GM12878 (cell line): ENCODE measurements at regions not wholly inside any gene's neighbourhood (a gene's known extent, or its start where the extent isn't known, plus 50 kb on each side); places are given as distances from the start of the nearest gene placed in this dataset.

Source experiments
- JUNB ChIP-seq: IDR thresholded peaks from 2 replicates; pipeline ENCODE4 v1.6.1; 2016; ENCODE audit warnings: antibody characterized with exemption, mild to moderate bottlenecking
- POLR2A ChIP-seq: IDR thresholded peaks from 2 replicates; pipeline ENCODE4 v1.6.1; 2011; ENCODE audit warnings: low read depth, mild to moderate bottlenecking, low read length
- TF ChIP-seq, protein P1 (sequence below): IDR thresholded peaks from 2 replicates; pipeline ENCODE4 v1.6.1; 2011; ENCODE audit warnings: borderline replicate concordance, low read depth, mild to moderate bottlenecking, moderate library complexity, mixed read lengths, low read length; ENCODE audit not compliant: insufficient read depth; ENCODE audit errors: extremely low read length
- TF ChIP-seq, protein P2 (sequence below), 3 experiments: IDR thresholded peaks in 2 of 3; conservative IDR thresholded peaks in 1 of 3; 2 replicates each; pipeline ENCODE4 v1.5.1; 2011; ENCODE audit warnings: low read depth in 3 of 3, low read length in 3 of 3, mild to moderate bottlenecking in 3 of 3, control low read depth in 2 of 3, moderate library complexity in 2 of 3, inconsistent platforms in 1 of 3, mixed read lengths in 1 of 3; ENCODE audit not compliant: control insufficient read depth in 2 of 3, insufficient read depth in 1 of 3; ENCODE audit errors: extremely low read depth in 1 of 3

DNA sequence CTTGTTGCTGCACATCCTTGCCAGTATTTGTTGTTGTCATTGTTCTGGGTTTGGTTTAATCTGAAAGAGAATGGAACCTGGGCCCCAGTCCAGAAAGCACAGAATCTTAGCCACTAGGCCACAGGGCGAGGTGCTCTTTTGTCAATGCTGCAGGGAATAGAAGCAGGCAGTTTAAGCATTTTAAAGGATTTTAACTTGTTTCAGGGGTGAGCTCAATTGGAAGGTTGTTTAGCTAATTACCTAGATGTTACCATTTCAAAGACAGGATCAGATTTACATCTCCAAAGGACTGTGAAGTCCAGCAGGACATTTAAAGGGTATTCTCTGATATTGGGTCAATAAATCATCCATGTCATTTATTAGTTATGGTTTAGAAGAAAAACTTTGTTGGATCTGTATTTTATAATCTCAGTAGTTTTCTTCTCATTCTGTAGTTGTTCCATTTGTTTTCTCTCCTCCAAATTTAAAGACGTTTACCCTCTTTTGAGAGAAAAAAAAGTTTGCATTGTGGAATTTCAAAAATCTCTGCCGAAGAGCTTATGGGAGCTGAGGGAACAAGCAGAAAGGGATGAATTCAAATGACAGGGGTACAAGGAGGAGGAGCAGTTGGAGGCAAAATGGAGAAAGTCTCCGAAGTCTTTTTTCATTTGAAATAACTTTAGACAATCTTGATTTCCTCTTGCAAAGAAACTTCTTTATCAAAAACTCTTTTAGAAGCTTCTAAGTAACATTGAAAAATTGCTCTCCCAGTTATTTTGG lies 57.5 kb upstream of the FAM47C start:
- TF ChIP-seq, protein P1, sequence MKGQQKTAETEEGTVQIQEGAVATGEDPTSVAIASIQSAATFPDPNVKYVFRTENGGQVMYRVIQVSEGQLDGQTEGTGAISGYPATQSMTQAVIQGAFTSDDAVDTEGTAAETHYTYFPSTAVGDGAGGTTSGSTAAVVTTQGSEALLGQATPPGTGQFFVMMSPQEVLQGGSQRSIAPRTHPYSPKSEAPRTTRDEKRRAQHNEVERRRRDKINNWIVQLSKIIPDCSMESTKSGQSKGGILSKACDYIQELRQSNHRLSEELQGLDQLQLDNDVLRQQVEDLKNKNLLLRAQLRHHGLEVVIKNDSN: no peak
- TF ChIP-seq POLR2A: no peak
- TF ChIP-seq JUNB: no peak
- TF ChIP-seq, protein P2, sequence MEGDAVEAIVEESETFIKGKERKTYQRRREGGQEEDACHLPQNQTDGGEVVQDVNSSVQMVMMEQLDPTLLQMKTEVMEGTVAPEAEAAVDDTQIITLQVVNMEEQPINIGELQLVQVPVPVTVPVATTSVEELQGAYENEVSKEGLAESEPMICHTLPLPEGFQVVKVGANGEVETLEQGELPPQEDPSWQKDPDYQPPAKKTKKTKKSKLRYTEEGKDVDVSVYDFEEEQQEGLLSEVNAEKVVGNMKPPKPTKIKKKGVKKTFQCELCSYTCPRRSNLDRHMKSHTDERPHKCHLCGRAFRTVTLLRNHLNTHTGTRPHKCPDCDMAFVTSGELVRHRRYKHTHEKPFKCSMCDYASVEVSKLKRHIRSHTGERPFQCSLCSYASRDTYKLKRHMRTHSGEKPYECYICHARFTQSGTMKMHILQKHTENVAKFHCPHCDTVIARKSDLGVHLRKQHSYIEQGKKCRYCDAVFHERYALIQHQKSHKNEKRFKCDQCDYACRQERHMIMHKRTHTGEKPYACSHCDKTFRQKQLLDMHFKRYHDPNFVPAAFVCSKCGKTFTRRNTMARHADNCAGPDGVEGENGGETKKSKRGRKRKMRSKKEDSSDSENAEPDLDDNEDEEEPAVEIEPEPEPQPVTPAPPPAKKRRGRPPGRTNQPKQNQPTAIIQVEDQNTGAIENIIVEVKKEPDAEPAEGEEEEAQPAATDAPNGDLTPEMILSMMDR (IDR thresholded peaks at IDR 0.05 in 2 of 3, conservative IDR thresholded peaks at IDR 0.05 in 1 of 3; ENCODE audit: control insufficient read depth in 2 of 3, extremely low read depth in 1 of 3, insufficient read depth in 1 of 3, low read depth in 3 of 3, low read length in 3 of 3): no peak
